Heart right ventricle (tissue), 16 donors: ENCODE measurements at regions not wholly inside any gene's neighbourhood (a gene's known extent, or its start where the extent isn't known, plus 50 kb on each side); places are given as distances from the start of the nearest gene placed in this dataset.

ENCODE experiments used
- ATAC-seq, 8 donors: fragments of 200-7000 bp; cut with Tn5 transposase; one replicate each; pipeline ENCODE4 v1.9.1; 2020; ENCODE audit warnings: mild to moderate bottlenecking in 8 of 8, moderate library complexity in 8 of 8, moderate number of reproducible peaks in 1 of 8
- DNase-seq, 2 donors: peaks; one replicate each; pipeline ENCODE4 v3.0.0-alpha.2; 2020
- H3K27ac ChIP-seq, 10 donors: fragments of 200-600 bp; sonication (generic) in 2 of 10; one replicate each; pipeline versions ENCODE4 v1.5.0 to v1.8.0; 2020 to 2022; ENCODE audit warnings: mild to moderate bottlenecking in 3 of 10
- H3K27me3 ChIP-seq, 7 donors: fragments of 200-600 bp; one replicate each; pipeline ENCODE4 v1.8.0; 2021 to 2022; ENCODE audit warnings: mild to moderate bottlenecking in 2 of 7
- H3K36me3 ChIP-seq, 9 donors: fragments of 200-600 bp; sonication (generic) in 1 of 9; one replicate each; pipeline versions ENCODE4 v1.5.0 to v1.8.0; 2020 to 2022; ENCODE audit warnings: mild to moderate bottlenecking in 2 of 9
- H3K4me1 ChIP-seq, 9 donors: fragments of 200-600 bp; sonication (generic) in 1 of 9; one replicate each; pipeline versions ENCODE4 v1.5.0 to v1.8.0; 2020 to 2022; ENCODE audit warnings: mild to moderate bottlenecking in 4 of 9
- H3K4me3 ChIP-seq, 10 donors: fragments of 200-600 bp; sonication (generic) in 2 of 10; one replicate each; pipeline versions ENCODE4 v1.5.0 to v1.8.0; 2020 to 2022; ENCODE audit warnings: mild to moderate bottlenecking in 7 of 10, moderate library complexity in 2 of 10
- H3K9me3 ChIP-seq, 11 donors: fragments of 200-600 bp in 10 of 11; sonication (generic) in 2 of 11; one replicate each; pipeline versions ENCODE4 v1.5.0 to v1.8.0; 2013 to 2022; ENCODE audit warnings: mild to moderate bottlenecking in 2 of 11, control low read depth in 1 of 11, moderate library complexity in 1 of 11
- WGBS, 2 donors: extraction: QIAGEN DNeasy Blood & Tissue Kit; methylation state at CpG; one replicate each; pipeline ENCODE4 v1.1.7; 2013; ENCODE audit warnings: inconsistent platforms in 1 of 2; 5-methylcytosine and 5-hydroxymethylcytosine counted together
- intact Hi-C, 10 donors: fragments of 100-400 bp; cut with DNase I; formaldehyde crosslinking; loops; one replicate each; pipeline versions ENCODE4 v1.11.1 to v1.14.2; 2022
- TF ChIP-seq, protein P1 (sequence below), 9 donors: fragments of 200-600 bp; sonication (generic) in 2 of 9; IDR thresholded peaks; one replicate each; pipeline versions ENCODE4 v1.5.0 to v1.8.0; 2021 to 2022; ENCODE audit warnings: antibody characterized with exemption in 9 of 9, mild to moderate bottlenecking in 5 of 9, moderate library complexity in 1 of 9
- donor health status: Arrhythmogenic right ventricular cardiomyopathy.
- donor health status: ischemic (EF 13 %, LVEDD 7.1; RV severe dilation, severe dysfunction).
- donor health status: healthy with polysubstance abuse.
- donor health status: DM: no; HTN: yes; CAD: no.
- donor health status: DM: no; HTN: no; CAD: no.
- donor health status: ischemic (EF 25% LVEDD 6.9; RV normal size, moderate dysfunction).
- donor health status: ischemic (EF 25% LVEDD 5.7; RV mildly dilated, moderate dysfunction).
- donor health status: healthy.
- donor health status: DM: yes; HTN: yes; CAD: no.
- donor health status: Ischemic cardiomyopathy.
- donor health status: ischemic (EF 35%, LVEDD 5.7; RV mildly dilated, moderate dysfunction).
- donor health status: nonischemic (EF 11% LVEDD 7.7; RV severe dilation, severe dysfunction).
- donor health status: DM: yes; HTN: yes; CAD: no.
- donor health status: PGD.
- donor health status: ischemic (EF 29% LVEDD 5.4; RV normal size, mild dysfunction).
- donor health status: nonischemic (EF 23%, LVEDD 6.1; RV moderate dilation, normal function).

DNA sequence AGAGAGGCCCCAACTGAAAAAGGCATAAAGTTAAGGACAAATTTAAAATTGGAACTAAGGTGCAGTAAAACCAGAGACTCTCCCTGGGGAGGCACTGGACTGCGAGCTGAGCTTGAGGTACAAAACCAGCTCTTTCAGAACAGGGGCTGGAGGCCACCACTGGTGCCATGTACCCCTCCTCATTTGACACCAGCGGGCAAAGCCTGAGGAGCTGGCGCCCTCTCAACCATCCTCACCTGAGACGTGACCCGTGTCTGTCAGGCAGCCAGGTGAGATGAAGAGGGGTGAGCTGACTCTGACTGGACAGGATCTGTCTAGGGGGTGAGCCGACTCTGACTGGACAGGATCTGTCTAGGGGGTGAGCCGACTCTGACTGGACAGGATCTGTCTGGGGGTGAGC, 68.5 kb downstream of the TMEM18 start:
- DNase-seq (no peak), ATAC-seq (no peak)
- TF ChIP-seq, protein P1, sequence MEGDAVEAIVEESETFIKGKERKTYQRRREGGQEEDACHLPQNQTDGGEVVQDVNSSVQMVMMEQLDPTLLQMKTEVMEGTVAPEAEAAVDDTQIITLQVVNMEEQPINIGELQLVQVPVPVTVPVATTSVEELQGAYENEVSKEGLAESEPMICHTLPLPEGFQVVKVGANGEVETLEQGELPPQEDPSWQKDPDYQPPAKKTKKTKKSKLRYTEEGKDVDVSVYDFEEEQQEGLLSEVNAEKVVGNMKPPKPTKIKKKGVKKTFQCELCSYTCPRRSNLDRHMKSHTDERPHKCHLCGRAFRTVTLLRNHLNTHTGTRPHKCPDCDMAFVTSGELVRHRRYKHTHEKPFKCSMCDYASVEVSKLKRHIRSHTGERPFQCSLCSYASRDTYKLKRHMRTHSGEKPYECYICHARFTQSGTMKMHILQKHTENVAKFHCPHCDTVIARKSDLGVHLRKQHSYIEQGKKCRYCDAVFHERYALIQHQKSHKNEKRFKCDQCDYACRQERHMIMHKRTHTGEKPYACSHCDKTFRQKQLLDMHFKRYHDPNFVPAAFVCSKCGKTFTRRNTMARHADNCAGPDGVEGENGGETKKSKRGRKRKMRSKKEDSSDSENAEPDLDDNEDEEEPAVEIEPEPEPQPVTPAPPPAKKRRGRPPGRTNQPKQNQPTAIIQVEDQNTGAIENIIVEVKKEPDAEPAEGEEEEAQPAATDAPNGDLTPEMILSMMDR (IDR thresholded peaks at IDR 0.05) = no peak
- no peak overlapping the region for H3K4me3 ChIP-seq
- no peak overlapping the region for H3K27ac ChIP-seq
- no peaks in the 10 kb centered on the region for H3K9me3 ChIP-seq
- H3K4me1 ChIP-seq = no peaks in the 10 kb centered on the region
- intact Hi-C loops = no loop called here
- peaks cover 0 to 23% (median 13%) of the 10 kb centered on the region in 7 donors for H3K27me3 ChIP-seq
- no peaks in the 10 kb centered on the region for H3K36me3 ChIP-seq
- WGBS, 2 donors = 83 to 86% methylated on average over 7 of the region's 7 CpGs

DNA sequence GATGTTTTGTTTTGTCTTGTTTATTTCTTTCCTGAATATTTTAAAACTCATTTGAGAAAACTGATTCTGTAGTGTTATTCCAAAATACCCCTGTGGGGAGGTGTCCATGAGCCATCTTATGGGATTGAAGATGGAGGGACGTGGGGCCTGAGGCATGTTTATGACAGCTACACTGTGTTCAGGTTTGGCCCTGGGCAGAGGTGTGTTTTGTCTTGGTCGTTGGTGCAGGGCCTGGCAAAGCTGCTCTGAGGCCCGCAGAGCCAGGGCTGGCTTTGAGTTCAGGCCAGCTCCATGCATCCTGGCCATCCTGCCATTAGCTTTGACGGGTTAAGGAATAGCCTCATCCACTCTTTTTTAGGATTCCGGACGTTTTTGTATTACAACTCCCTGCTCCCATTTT, 68.9 kb downstream of the TMEM18 start:
- no peaks in the 10 kb centered on the region for H3K9me3 ChIP-seq
- no peaks in the 10 kb centered on the region for H3K36me3 ChIP-seq
- 56 to 74% methylated on average over 6 of the region's 6 CpGs for WGBS, 2 donors
- no peaks in the 10 kb centered on the region for H3K4me1 ChIP-seq
- DNase-seq = no peak
- ATAC-seq = no peak
- H3K4me3 ChIP-seq = no peak overlapping the region
- TF ChIP-seq, protein P1 (IDR thresholded peaks at IDR 0.05) = no peak
- H3K27me3 ChIP-seq = peaks cover 0 to 23% (median 13%) of the 10 kb centered on the region in 7 donors
- no peak overlapping the region for H3K27ac ChIP-seq
- intact Hi-C loops = no loop called here

DNA sequence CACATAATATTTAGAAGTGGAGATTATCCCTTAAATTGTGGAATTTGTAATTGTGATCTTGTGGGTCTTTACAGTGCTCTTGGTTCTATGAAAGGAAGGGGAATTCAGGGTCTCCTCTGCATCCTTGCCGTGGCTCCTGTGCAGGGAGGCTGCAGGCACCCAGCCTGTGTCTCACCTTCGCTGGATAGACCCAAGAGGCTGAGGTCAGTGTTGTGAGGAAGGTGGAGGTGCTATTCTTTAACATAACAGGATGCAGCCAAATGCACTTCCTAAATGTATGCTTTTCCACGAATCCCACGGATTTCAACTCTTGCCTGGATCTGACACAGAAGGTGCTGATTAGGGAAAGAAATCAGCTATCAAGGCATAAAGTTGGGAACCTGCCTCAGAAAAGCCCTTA, 69.5 kb downstream of the TMEM18 start:
- Histone ChIP-seq H3K36me3 (no peaks in the 10 kb centered on the region), H3K4me3 (no peak overlapping the region), H3K27ac (no peak overlapping the region), H3K9me3 (no peaks in the 10 kb centered on the region), H3K27me3 (peaks cover 0 to 23% (median 12%) of the 10 kb centered on the region in 7 donors), H3K4me1 (no peaks in the 10 kb centered on the region)
- intact Hi-C loops = no loop called here
- TF ChIP-seq, protein P1 (IDR thresholded peaks at IDR 0.05) = no peak
- ATAC-seq (no peak), DNase-seq (no peak)
- 71 to 74% methylated on average over 4 of the region's 4 CpGs for WGBS, 2 donors

DNA sequence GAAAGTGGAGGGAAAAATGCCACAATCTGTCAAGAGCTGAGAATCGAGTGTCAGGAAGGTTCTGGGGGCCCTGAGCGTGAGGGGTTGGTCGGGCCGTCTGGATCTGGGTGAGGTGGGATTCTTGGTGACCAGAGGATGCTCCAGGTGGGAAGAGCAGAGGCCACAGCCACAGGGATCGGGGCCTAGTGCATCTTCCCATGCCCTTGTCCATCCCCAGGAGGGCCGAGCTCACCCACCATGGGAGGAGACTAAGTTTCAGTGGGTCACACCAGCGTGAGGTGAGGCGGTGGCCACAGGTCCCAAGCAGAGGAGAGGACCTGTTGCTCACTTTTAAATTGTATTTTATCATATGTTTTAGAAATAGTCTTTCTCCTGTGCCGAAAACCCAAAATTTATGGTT, 70.0 kb downstream of the TMEM18 start:
- Histone ChIP-seq H3K9me3 (no peaks in the 10 kb centered on the region), H3K27me3 (peaks cover 0 to 23% (median 12%) of the 10 kb centered on the region in 7 donors), H3K4me3 (no peak overlapping the region), H3K4me1 (no peaks in the 10 kb centered on the region), H3K27ac (no peak overlapping the region), H3K36me3 (no peaks in the 10 kb centered on the region)
- DNase-seq (no peak), ATAC-seq (no peak)
- intact Hi-C loops = no loop called here
- WGBS, 2 donors = 74 to 89% methylated on average over 9 of the region's 9 CpGs
- TF ChIP-seq, protein P1 (IDR thresholded peaks at IDR 0.05) = no peak
